ENCODE measurements at regions not wholly inside any gene's neighbourhood (a gene's known extent, or its start where the extent isn't known, plus 50 kb on each side); places are given as distances from the start of the nearest gene placed in this dataset.
"Not testable (repeated sequence)": the region's sequence is repeated elsewhere in the genome, so short reads cannot be mapped to it uniquely, and the experiment has no call there.

- H3K27me3 ChIP-seq (ENCODE audit: insufficient read depth, low read length); H2AFZ ChIP-seq (ENCODE audit: low read length); H3F3A ChIP-seq (ENCODE audit: insufficient read depth, low read length); H3K36me3 ChIP-seq (ENCODE audit: insufficient read depth, low read length); H3K4me2 ChIP-seq (ENCODE audit: low read length); H3K79me2 ChIP-seq (ENCODE audit: insufficient read depth, low read length); H3K4me1 ChIP-seq (ENCODE audit: insufficient read depth, low read length, severe bottlenecking); H3K9ac ChIP-seq (ENCODE audit: low read length); H3K9me3 ChIP-seq (ENCODE audit: low read length); H4K20me1 ChIP-seq (ENCODE audit: insufficient read depth, low read length); H3K9me2 ChIP-seq (ENCODE audit: low read depth, low read length); H3K4me3 ChIP-seq (ENCODE audit: low read depth, low read length, poor library complexity, severe bottlenecking); H3K27ac ChIP-seq (ENCODE audit: low read depth, low read length, poor library complexity, severe bottlenecking): not testable (repeated sequence)
Observed at GRCh38 chr21:5013455-5014304, 5507.7 kb upstream of the TPTE start.

DNA sequence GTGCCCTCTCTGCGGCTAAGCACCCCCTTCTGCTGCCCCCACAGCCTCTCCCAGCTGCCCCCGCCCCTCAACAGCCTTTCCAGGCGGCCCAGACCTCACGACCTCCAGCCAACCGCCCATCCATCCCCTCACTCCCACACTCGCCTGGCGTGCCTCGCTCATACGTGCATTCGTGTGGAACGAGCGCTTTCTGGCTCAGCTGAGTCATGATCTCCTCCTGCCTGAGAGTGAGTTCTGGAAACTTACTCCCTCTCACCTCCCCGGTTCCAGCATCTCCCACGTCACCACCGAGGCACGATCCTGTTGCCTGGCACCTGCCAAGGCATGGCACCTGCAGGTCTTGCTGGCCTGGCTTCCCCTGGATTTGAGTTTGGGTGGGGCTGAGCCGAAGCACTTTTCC, 5506.2 kb upstream of the TPTE start:
- not testable (repeated sequence) for H3K9me3 ChIP-seq (ENCODE audit: low read length); H3K27me3 ChIP-seq (ENCODE audit: insufficient read depth, low read length); H3K9ac ChIP-seq (ENCODE audit: low read length); H3K36me3 ChIP-seq (ENCODE audit: insufficient read depth, low read length); H3F3A ChIP-seq (ENCODE audit: insufficient read depth, low read length); H2AFZ ChIP-seq (ENCODE audit: low read length); H4K20me1 ChIP-seq (ENCODE audit: insufficient read depth, low read length); H3K4me3 ChIP-seq (ENCODE audit: low read depth, low read length, poor library complexity, severe bottlenecking); H3K9me2 ChIP-seq (ENCODE audit: low read depth, low read length); H3K79me2 ChIP-seq (ENCODE audit: insufficient read depth, low read length); H3K27ac ChIP-seq (ENCODE audit: low read depth, low read length, poor library complexity, severe bottlenecking); H3K4me2 ChIP-seq (ENCODE audit: low read length); H3K4me1 ChIP-seq (ENCODE audit: insufficient read depth, low read length, severe bottlenecking)

DNA sequence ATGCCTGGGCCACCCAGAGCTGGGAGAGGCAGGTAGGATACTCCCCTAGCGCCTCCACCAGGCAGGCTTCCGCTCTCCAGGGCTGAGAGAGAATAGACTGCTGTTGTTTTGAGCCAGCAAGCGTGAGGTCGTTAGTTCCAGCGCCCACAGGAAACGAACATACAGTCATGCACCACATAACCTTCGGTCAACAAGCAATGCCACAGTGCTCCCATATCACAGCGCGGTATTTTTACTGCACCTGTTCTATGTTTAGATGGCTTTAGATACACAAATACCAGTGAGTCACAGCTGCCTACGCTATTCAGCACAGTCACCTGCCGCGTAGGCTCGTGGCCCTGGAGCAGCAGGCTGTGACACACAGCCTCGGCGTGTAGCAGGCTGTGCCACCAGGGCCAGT, 5502.3 kb upstream of the TPTE start:
- H3K36me3 ChIP-seq (ENCODE audit: insufficient read depth, low read length); H4K20me1 ChIP-seq (ENCODE audit: insufficient read depth, low read length); H3K9me3 ChIP-seq (ENCODE audit: low read length); H3K4me3 ChIP-seq (ENCODE audit: low read depth, low read length, poor library complexity, severe bottlenecking); H3K4me1 ChIP-seq (ENCODE audit: insufficient read depth, low read length, severe bottlenecking); H3K27me3 ChIP-seq (ENCODE audit: insufficient read depth, low read length); H2AFZ ChIP-seq (ENCODE audit: low read length); H3F3A ChIP-seq (ENCODE audit: insufficient read depth, low read length); H3K79me2 ChIP-seq (ENCODE audit: insufficient read depth, low read length); H3K4me2 ChIP-seq (ENCODE audit: low read length); H3K9me2 ChIP-seq (ENCODE audit: low read depth, low read length); H3K27ac ChIP-seq (ENCODE audit: low read depth, low read length, poor library complexity, severe bottlenecking); H3K9ac ChIP-seq (ENCODE audit: low read length): not testable (repeated sequence)

- H3K27ac ChIP-seq (ENCODE audit: low read depth, low read length, poor library complexity, severe bottlenecking); H3K9ac ChIP-seq (ENCODE audit: low read length); H3K27me3 ChIP-seq (ENCODE audit: insufficient read depth, low read length); H3K4me1 ChIP-seq (ENCODE audit: insufficient read depth, low read length, severe bottlenecking); H3K9me2 ChIP-seq (ENCODE audit: low read depth, low read length); H3K4me2 ChIP-seq (ENCODE audit: low read length); H2AFZ ChIP-seq (ENCODE audit: low read length); H3F3A ChIP-seq (ENCODE audit: insufficient read depth, low read length); H3K36me3 ChIP-seq (ENCODE audit: insufficient read depth, low read length); H3K9me3 ChIP-seq (ENCODE audit: low read length); H4K20me1 ChIP-seq (ENCODE audit: insufficient read depth, low read length); H3K79me2 ChIP-seq (ENCODE audit: insufficient read depth, low read length); H3K4me3 ChIP-seq (ENCODE audit: low read depth, low read length, poor library complexity, severe bottlenecking): not testable (repeated sequence)
Observed at GRCh38 chr21:5021815-5022214, 5499.6 kb upstream of the TPTE start.

GRCh38 chr21:5022254-5022653, 5499.1 kb upstream of the TPTE start:
- not testable (repeated sequence) for H3K79me2 ChIP-seq (ENCODE audit: insufficient read depth, low read length); H3F3A ChIP-seq (ENCODE audit: insufficient read depth, low read length); H3K36me3 ChIP-seq (ENCODE audit: insufficient read depth, low read length)

DNA sequence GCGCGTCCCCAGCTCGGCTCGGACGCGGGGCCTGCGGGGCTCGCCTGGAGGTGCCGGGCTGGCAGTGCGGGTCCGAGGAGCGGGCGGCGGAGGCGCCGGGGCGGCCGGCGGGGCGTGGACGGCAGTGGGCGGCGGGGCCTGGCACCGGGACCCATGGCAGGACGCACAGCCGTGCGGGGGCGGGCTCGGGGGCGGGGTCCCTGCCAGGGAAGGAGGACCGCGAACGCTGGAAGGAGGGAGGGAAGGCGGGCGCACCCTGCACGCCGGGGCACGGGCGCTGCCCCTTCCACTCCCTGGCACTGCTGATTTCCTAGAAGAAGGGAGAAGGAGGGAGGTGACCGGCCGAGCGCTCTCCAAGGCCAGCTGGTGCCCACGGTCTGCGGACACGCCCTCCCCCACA, 5498.6 kb upstream of the TPTE start:
- H3K9me3 ChIP-seq (ENCODE audit: low read length); H3K9me2 ChIP-seq (ENCODE audit: low read depth, low read length); H3K4me3 ChIP-seq (ENCODE audit: low read depth, low read length, poor library complexity, severe bottlenecking); H3K9ac ChIP-seq (ENCODE audit: low read length); H3K79me2 ChIP-seq (ENCODE audit: insufficient read depth, low read length); H3K36me3 ChIP-seq (ENCODE audit: insufficient read depth, low read length); H2AFZ ChIP-seq (ENCODE audit: low read length); H4K20me1 ChIP-seq (ENCODE audit: insufficient read depth, low read length); H3K27ac ChIP-seq (ENCODE audit: low read depth, low read length, poor library complexity, severe bottlenecking); H3K4me2 ChIP-seq (ENCODE audit: low read length); H3K27me3 ChIP-seq (ENCODE audit: insufficient read depth, low read length); H3K4me1 ChIP-seq (ENCODE audit: insufficient read depth, low read length, severe bottlenecking); H3F3A ChIP-seq (ENCODE audit: insufficient read depth, low read length): not testable (repeated sequence)

More at GRCh38 chr21:5022254-5022653, 5499.1 kb upstream of the TPTE start:
- H3K27me3 ChIP-seq (ENCODE audit: insufficient read depth, low read length); H3K4me2 ChIP-seq (ENCODE audit: low read length); H3K4me3 ChIP-seq (ENCODE audit: low read depth, low read length, poor library complexity, severe bottlenecking); H4K20me1 ChIP-seq (ENCODE audit: insufficient read depth, low read length); H3K9ac ChIP-seq (ENCODE audit: low read length); H2AFZ ChIP-seq (ENCODE audit: low read length); H3K9me2 ChIP-seq (ENCODE audit: low read depth, low read length); H3K27ac ChIP-seq (ENCODE audit: low read depth, low read length, poor library complexity, severe bottlenecking); H3K9me3 ChIP-seq (ENCODE audit: low read length); H3K4me1 ChIP-seq (ENCODE audit: insufficient read depth, low read length, severe bottlenecking): not testable (repeated sequence)

- not testable (repeated sequence) for H4K20me1 ChIP-seq (ENCODE audit: insufficient read depth, low read length); H3K4me1 ChIP-seq (ENCODE audit: insufficient read depth, low read length, severe bottlenecking); H3K9ac ChIP-seq (ENCODE audit: low read length); H3K27ac ChIP-seq (ENCODE audit: low read depth, low read length, poor library complexity, severe bottlenecking); H3K9me2 ChIP-seq (ENCODE audit: low read depth, low read length); H3K36me3 ChIP-seq (ENCODE audit: insufficient read depth, low read length); H3F3A ChIP-seq (ENCODE audit: insufficient read depth, low read length); H2AFZ ChIP-seq (ENCODE audit: low read length); H3K79me2 ChIP-seq (ENCODE audit: insufficient read depth, low read length); H3K9me3 ChIP-seq (ENCODE audit: low read length); H3K27me3 ChIP-seq (ENCODE audit: insufficient read depth, low read length); H3K4me2 ChIP-seq (ENCODE audit: low read length); H3K4me3 ChIP-seq (ENCODE audit: low read depth, low read length, poor library complexity, severe bottlenecking)
Observed at GRCh38 chr21:5035147-5035546, 5486.2 kb upstream of the TPTE start.

- H3K36me3 ChIP-seq (ENCODE audit: insufficient read depth, low read length); H3K9me2 ChIP-seq (ENCODE audit: low read depth, low read length); H3K9ac ChIP-seq (ENCODE audit: low read length); H3K27ac ChIP-seq (ENCODE audit: low read depth, low read length, poor library complexity, severe bottlenecking); H3K4me3 ChIP-seq (ENCODE audit: low read depth, low read length, poor library complexity, severe bottlenecking); H3K4me1 ChIP-seq (ENCODE audit: insufficient read depth, low read length, severe bottlenecking); H3K79me2 ChIP-seq (ENCODE audit: insufficient read depth, low read length); H2AFZ ChIP-seq (ENCODE audit: low read length); H3F3A ChIP-seq (ENCODE audit: insufficient read depth, low read length); H4K20me1 ChIP-seq (ENCODE audit: insufficient read depth, low read length); H3K27me3 ChIP-seq (ENCODE audit: insufficient read depth, low read length); H3K4me2 ChIP-seq (ENCODE audit: low read length); H3K9me3 ChIP-seq (ENCODE audit: low read length): not testable (repeated sequence)
Observed at GRCh38 chr21:5035587-5035986, 5485.8 kb upstream of the TPTE start.

All from OCI-LY1 (cell line).